ENCODE measurements at regions not wholly inside any gene's neighbourhood (a gene's known extent, or its start where the extent isn't known, plus 50 kb on each side); places are given as distances from the start of the nearest gene placed in this dataset.

DNA sequence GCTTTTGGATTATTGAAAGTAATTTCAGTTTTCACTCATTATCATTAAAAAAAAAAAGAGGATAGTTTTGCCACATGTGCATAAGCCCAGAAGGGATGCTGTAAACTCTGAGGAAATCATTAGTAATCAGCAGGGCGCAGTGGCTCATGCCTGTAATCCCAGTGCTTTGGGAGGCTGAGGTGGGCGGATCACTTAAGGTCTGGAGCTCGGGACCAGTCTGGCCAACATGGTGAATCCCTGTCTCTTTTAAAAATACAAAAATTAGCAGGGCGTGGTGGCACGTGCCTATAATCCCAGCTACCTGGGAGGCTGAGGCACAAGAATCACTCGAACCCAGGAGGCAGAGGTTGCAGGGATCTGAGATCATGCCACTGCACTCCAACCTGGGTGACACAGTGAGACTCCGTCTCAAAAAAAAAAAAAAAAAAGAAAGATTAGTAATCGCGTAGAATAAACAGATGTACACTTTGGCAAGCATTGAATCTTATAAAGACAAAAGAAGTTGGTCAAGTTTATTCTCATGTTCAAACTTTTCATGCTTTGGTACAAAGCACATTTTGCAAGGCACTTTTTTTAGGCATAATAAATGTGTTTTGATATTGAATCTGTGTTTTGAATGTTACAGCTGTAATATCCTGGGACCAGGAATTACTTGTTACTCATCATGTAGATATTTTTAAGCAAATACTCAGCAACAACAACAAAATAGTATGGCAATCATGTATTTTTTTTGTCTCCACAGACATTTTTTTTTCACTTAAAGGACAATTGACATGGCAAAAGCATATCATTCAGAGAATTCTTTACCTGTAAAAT, 93.2 kb upstream of the AGTR1 start:
- POLR2A ChIA-PET, result no interaction called here
- Mint-ChIP-seq H3K27me3 (ENCODE audit: low read depth) (no peaks in the 10 kb centered on the region), H3K9me3 (ENCODE audit: insufficient read depth) (no peaks in the 10 kb centered on the region), H3K27ac (no peak overlapping the region), H3K4me3 (no peak overlapping the region), H3K36me3 (ENCODE audit: low read depth) (no peaks in the 10 kb centered on the region), H3K4me1 (ENCODE audit: low read depth) (no peaks in the 10 kb centered on the region)
- CTCF ChIA-PET, result no interaction called here
- ATAC-seq (no peak), DNase-seq (no peak)

- ChIA-PET CTCF (interaction anchor here (0.7 kb wide), 1 partner anchor 17 kb away, joined by 3 read pairs; no protein-coding TSS in a partner anchor), POLR2A (no interaction called here)
- DNase-seq (no peak), ATAC-seq (no peak)
- no peaks in the 10 kb centered on the region for H3K4me1 Mint-ChIP-seq (ENCODE audit: low read depth)
- H3K9me3 Mint-ChIP-seq (ENCODE audit: insufficient read depth), result no peaks in the 10 kb centered on the region
- H3K27me3 Mint-ChIP-seq (ENCODE audit: low read depth), result no peaks in the 10 kb centered on the region
- no peak overlapping the region for H3K4me3 Mint-ChIP-seq
- no peaks in the 10 kb centered on the region for H3K36me3 Mint-ChIP-seq (ENCODE audit: low read depth)
- H3K27ac Mint-ChIP-seq, result no peak overlapping the region
These were observed 92.2 kb upstream of the AGTR1 start for GRCh38 chr3:148605521-148605920.

- Mint-ChIP-seq H3K4me3 (no peak overlapping the region), H3K36me3 (ENCODE audit: low read depth) (no peaks in the 10 kb centered on the region), H3K27ac (no peak overlapping the region), H3K4me1 (ENCODE audit: low read depth) (no peaks in the 10 kb centered on the region), H3K9me3 (ENCODE audit: insufficient read depth) (no peaks in the 10 kb centered on the region), H3K27me3 (ENCODE audit: low read depth) (no peaks in the 10 kb centered on the region)
- ATAC-seq (no peak), DNase-seq (no peak)
- ChIA-PET POLR2A (no interaction called here), CTCF (no interaction called here)
These were observed 90.7 kb upstream of the AGTR1 start for GRCh38 chr3:148606979-148607378.

GRCh38 chr3:148607491-148607890, 90.2 kb upstream of the AGTR1 start:
- H3K27me3 Mint-ChIP-seq (ENCODE audit: low read depth), result no peaks in the 10 kb centered on the region
- H3K4me3 Mint-ChIP-seq, result no peak overlapping the region
- CTCF ChIA-PET, result no interaction called here
- POLR2A ChIA-PET, result no interaction called here
- DNase-seq (no peak), ATAC-seq (no peak)
- H3K9me3 Mint-ChIP-seq (ENCODE audit: insufficient read depth), result no peaks in the 10 kb centered on the region
- no peaks in the 10 kb centered on the region for H3K36me3 Mint-ChIP-seq (ENCODE audit: low read depth)
- no peak overlapping the region for H3K27ac Mint-ChIP-seq
- no peaks in the 10 kb centered on the region for H3K4me1 Mint-ChIP-seq (ENCODE audit: low read depth)

- ATAC-seq, result no peak
- no peak overlapping the region for H3K4me3 Mint-ChIP-seq
- CTCF ChIA-PET, result no interaction called here
These were observed 85.4 kb upstream of the AGTR1 start for GRCh38 chr3:148612278-148612677.

GRCh38 chr3:148615382-148615781, 82.3 kb upstream of the AGTR1 start:
- POLR2A ChIA-PET, result no interaction called here
- Mint-ChIP-seq H3K27ac (no peak overlapping the region), H3K27me3 (ENCODE audit: low read depth) (no peaks in the 10 kb centered on the region), H3K4me1 (ENCODE audit: low read depth) (no peaks in the 10 kb centered on the region), H3K9me3 (ENCODE audit: insufficient read depth) (peaks cover 4% of the 10 kb centered on the region), H3K36me3 (ENCODE audit: low read depth) (no peaks in the 10 kb centered on the region), H3K4me3 (no peak overlapping the region)
- ATAC-seq (no peak), DNase-seq (no peak)
- CTCF ChIA-PET, result no interaction called here

More at GRCh38 chr3:148612278-148612677, 85.4 kb upstream of the AGTR1 start:
- Mint-ChIP-seq H3K27ac (no peak overlapping the region), H3K9me3 (ENCODE audit: insufficient read depth) (no peaks in the 10 kb centered on the region), H3K4me1 (ENCODE audit: low read depth) (no peaks in the 10 kb centered on the region), H3K36me3 (ENCODE audit: low read depth) (no peaks in the 10 kb centered on the region), H3K27me3 (ENCODE audit: low read depth) (no peaks in the 10 kb centered on the region)
- POLR2A ChIA-PET, result no interaction called here
- DNase-seq, result no peak

GRCh38 chr3:148625095-148625736, 72.5 kb upstream of the AGTR1 start:
- CTCF ChIA-PET, result no interaction called here
- Mint-ChIP-seq H3K4me1 (ENCODE audit: low read depth) (no peaks in the 10 kb centered on the region), H3K36me3 (ENCODE audit: low read depth) (no peaks in the 10 kb centered on the region), H3K4me3 (no peak overlapping the region), H3K9me3 (ENCODE audit: insufficient read depth) (no peaks in the 10 kb centered on the region), H3K27me3 (ENCODE audit: low read depth) (no peaks in the 10 kb centered on the region), H3K27ac (no peak overlapping the region)
- ATAC-seq (no peak), DNase-seq (no peak)
- POLR2A ChIA-PET, result no interaction called here

DNA sequence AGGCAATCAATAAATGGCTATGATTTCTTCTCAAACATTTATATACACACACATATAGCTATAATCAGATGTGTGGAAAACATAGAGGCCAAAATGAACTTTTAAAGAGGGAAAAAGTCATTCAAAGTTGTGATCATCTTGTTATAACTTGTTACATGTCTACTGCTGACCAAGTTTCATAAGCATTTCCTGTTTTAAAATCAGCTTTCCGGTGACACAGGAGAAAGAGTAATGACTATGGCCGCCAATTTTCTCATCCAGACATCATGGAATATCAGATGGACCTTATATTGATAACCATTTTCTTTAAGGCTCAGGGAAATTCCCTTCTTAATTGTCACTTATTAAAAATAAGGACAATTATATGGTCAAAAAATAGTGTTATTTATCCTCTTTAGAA, 71.7 kb upstream of the AGTR1 start:
- POLR2A ChIA-PET, result no interaction called here
- CTCF ChIA-PET, result no interaction called here
- ATAC-seq (no peak), DNase-seq (no peak)
- H3K9me3 Mint-ChIP-seq (ENCODE audit: insufficient read depth), result no peaks in the 10 kb centered on the region
- H3K4me3 Mint-ChIP-seq, result no peak overlapping the region
- no peaks in the 10 kb centered on the region for H3K36me3 Mint-ChIP-seq (ENCODE audit: low read depth)
- H3K27ac Mint-ChIP-seq, result no peak overlapping the region
- H3K4me1 Mint-ChIP-seq (ENCODE audit: low read depth), result no peaks in the 10 kb centered on the region
- H3K27me3 Mint-ChIP-seq (ENCODE audit: low read depth), result no peaks in the 10 kb centered on the region

DNA sequence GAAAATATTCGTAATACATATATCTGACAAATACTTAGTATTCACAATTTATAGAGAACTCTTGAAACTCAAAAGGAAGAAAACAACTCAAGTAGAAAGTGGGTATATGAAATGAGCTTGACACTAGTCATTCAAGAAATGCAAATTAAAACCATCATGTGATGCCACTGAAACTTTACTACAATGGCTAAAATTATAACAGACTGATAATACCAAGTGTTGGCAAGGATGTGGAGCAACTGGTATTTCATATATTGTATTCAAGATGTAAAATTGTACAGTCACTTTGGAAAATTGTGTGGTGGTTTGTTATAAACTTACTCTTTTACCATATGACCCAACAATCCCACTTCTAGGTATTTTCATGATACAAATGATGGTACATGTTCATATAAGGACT, 68.7 kb upstream of the AGTR1 start:
- H3K27ac Mint-ChIP-seq, result no peak overlapping the region
- ChIA-PET CTCF (no interaction called here), POLR2A (no interaction called here)
- no peaks in the 10 kb centered on the region for H3K36me3 Mint-ChIP-seq (ENCODE audit: low read depth)
- no peak for ATAC-seq
- H3K4me3 Mint-ChIP-seq, result no peak overlapping the region
- H3K9me3 Mint-ChIP-seq (ENCODE audit: insufficient read depth), result no peaks in the 10 kb centered on the region
- no peaks in the 10 kb centered on the region for H3K4me1 Mint-ChIP-seq (ENCODE audit: low read depth)
- DNase-seq, result no peak
- no peaks in the 10 kb centered on the region for H3K27me3 Mint-ChIP-seq (ENCODE audit: low read depth)

GRCh38 chr3:148631124-148631903, 66.4 kb upstream of the AGTR1 start:
- Mint-ChIP-seq H3K27ac (no peak overlapping the region), H3K4me1 (ENCODE audit: low read depth) (no peaks in the 10 kb centered on the region), H3K27me3 (ENCODE audit: low read depth) (no peaks in the 10 kb centered on the region), H3K36me3 (ENCODE audit: low read depth) (no peaks in the 10 kb centered on the region), H3K4me3 (no peak overlapping the region), H3K9me3 (ENCODE audit: insufficient read depth) (no peaks in the 10 kb centered on the region)
- ChIA-PET POLR2A (no interaction called here), CTCF (no interaction called here)
- ATAC-seq, result no peak
- DNase-seq, result no peak

DNA sequence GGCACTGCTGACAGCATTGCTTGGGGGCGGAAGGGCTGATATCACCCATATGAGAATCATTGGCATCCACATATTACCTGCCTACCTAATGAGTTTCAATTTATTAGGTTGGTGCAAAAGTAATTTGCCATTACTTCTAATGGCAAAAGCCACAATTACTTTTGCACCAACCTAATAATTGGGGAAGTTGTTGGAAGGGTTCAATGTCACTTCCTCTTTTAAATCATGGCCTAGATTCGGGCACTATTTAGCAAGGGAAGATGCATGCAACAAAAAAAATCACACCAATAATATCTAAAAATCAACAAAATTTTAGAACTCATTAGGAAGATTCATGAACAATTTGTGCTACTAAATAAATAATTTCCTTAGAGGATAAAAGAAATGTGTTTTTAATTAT, 56.0 kb upstream of the AGTR1 start:
- no peaks in the 10 kb centered on the region for H3K9me3 Mint-ChIP-seq (ENCODE audit: insufficient read depth)
- no peak for DNase-seq
- POLR2A ChIA-PET, result no interaction called here

DNA sequence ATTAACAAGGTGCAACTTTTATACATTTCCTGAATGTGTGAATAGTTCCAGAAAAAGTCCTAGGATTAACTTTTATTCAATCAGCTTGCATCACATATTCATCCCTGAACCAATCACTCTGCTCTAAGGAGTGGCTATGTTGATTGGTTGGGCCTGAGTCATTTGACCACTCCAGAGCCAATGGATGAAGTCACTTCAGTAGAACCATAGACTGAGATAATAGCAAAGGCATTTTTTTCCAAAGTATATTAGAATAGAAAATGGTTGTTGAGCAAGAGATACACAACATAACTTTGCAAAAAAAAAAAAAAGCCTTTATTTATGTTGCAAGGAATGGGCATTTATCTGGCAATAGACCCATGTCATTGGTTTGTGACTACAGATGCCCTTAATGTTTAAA, 55.5 kb upstream of the AGTR1 start:
- ChIA-PET CTCF (interaction anchor here (0.6 kb wide), 1 partner anchor 878 kb away, joined by 4 read pairs; no protein-coding TSS in a partner anchor), POLR2A (no interaction called here)
- ATAC-seq, result no peak
- H3K27ac Mint-ChIP-seq, result no peak overlapping the region
- no peaks in the 10 kb centered on the region for H3K36me3 Mint-ChIP-seq (ENCODE audit: low read depth)
- no peaks in the 10 kb centered on the region for H3K9me3 Mint-ChIP-seq (ENCODE audit: insufficient read depth)
- H3K4me1 Mint-ChIP-seq (ENCODE audit: low read depth), result no peaks in the 10 kb centered on the region
- no peak for DNase-seq
- H3K4me3 Mint-ChIP-seq, result no peak overlapping the region
- no peaks in the 10 kb centered on the region for H3K27me3 Mint-ChIP-seq (ENCODE audit: low read depth)

More for the DNA sequence above, 56.0 kb upstream of the AGTR1 start:
- CTCF ChIA-PET, result no interaction called here
- no peak for ATAC-seq
- Mint-ChIP-seq H3K4me1 (ENCODE audit: low read depth) (no peaks in the 10 kb centered on the region), H3K27me3 (ENCODE audit: low read depth) (no peaks in the 10 kb centered on the region), H3K4me3 (no peak overlapping the region), H3K36me3 (ENCODE audit: low read depth) (no peaks in the 10 kb centered on the region), H3K27ac (no peak overlapping the region)

Measured in activated CD8-positive, alpha-beta T cell treated with anti-CD3 and anti-CD28 coated beads, Interleukin-2, amount 10 ng/mL, durations not matched to agents 7 days and 5 days (primary cell).